ENCODE measurements at regions not wholly inside any gene's neighbourhood (a gene's known extent, or its start where the extent isn't known, plus 50 kb on each side); places are given as distances from the start of the nearest gene placed in this dataset.
A peak's percentile ranks its signal among the peaks of the same experiment; 100 is the strongest.

- Histone ChIP-seq H3K4me2 (peak overlapping the region; percentile 3), H3K27me3 (no peaks in the 10 kb centered on the region), H3K9ac (no peak overlapping the region), H3K4me3 (no peak overlapping the region), H3K79me2 (ENCODE audit: low read depth) (no peaks in the 10 kb centered on the region), H3K4me1 (peaks cover 11% of the 10 kb centered on the region), H3K9me3 (ENCODE audit: low read depth) (no peaks in the 10 kb centered on the region), H3F3A (ENCODE audit: low read depth) (no peaks in the 10 kb centered on the region), H4K20me1 (ENCODE audit: low read depth) (no peaks in the 10 kb centered on the region), H2AFZ (replicated peaks) (no peak overlapping the region), H3K36me3 (no peaks in the 10 kb centered on the region), H3K27ac (no peak overlapping the region)
- Mint-ChIP-seq H3K27ac (no peak overlapping the region), H3K4me1 (peaks cover 6% of the 10 kb centered on the region), H3K36me3 (no peaks in the 10 kb centered on the region), H3K4me3 (no peak overlapping the region), H3K27me3 (ENCODE audit: insufficient read depth, low read depth) (peaks cover 6% of the 10 kb centered on the region), H3K9me3 (peaks cover 6% of the 10 kb centered on the region)
- TF ChIP-seq CTCF (IDR thresholded peaks at IDR 0.05) (no peak), EZH2phosphoT487 (IDR thresholded peaks at IDR 0.05) (no peak), EZH2 (IDR thresholded peaks at IDR 0.05) (no peak)
- no peak for DNase-seq (ENCODE audit: low spot score)
Observed at GRCh38 chr15:91484141-91484540, 369.4 kb upstream of the SLCO3A1 start.

- H3K9me3 Mint-ChIP-seq, result peaks cover 6% of the 10 kb centered on the region
- Histone ChIP-seq H4K20me1 (ENCODE audit: low read depth) (no peaks in the 10 kb centered on the region), H3K4me2 (no peak overlapping the region), H3F3A (ENCODE audit: low read depth) (no peaks in the 10 kb centered on the region), H3K9me3 (ENCODE audit: low read depth) (no peaks in the 10 kb centered on the region), H3K36me3 (no peaks in the 10 kb centered on the region), H3K27me3 (no peaks in the 10 kb centered on the region), H2AFZ (replicated peaks) (no peak overlapping the region), H3K4me3 (no peak overlapping the region), H3K4me1 (peaks cover 11% of the 10 kb centered on the region), H3K79me2 (ENCODE audit: low read depth) (no peaks in the 10 kb centered on the region), H3K9ac (no peak overlapping the region), H3K27ac (no peak overlapping the region)
- DNase-seq (ENCODE audit: low spot score), result no peak
- H3K4me3 Mint-ChIP-seq, result no peak overlapping the region
- TF ChIP-seq EZH2phosphoT487 (IDR thresholded peaks at IDR 0.05), result no peak
- H3K27ac Mint-ChIP-seq, result no peak overlapping the region
- no peaks in the 10 kb centered on the region for H3K36me3 Mint-ChIP-seq
- H3K27me3 Mint-ChIP-seq (ENCODE audit: insufficient read depth, low read depth), result peaks cover 8% of the 10 kb centered on the region
- H3K4me1 Mint-ChIP-seq, result peaks cover 6% of the 10 kb centered on the region
Observed at GRCh38 chr15:91488452-91488851, 365.1 kb upstream of the SLCO3A1 start.

GRCh38 chr15:91490211-91490610, 363.3 kb upstream of the SLCO3A1 start:
- no peak for TF ChIP-seq CTCF (IDR thresholded peaks at IDR 0.05)
- TF ChIP-seq EZH2phosphoT487 (IDR thresholded peaks at IDR 0.05), result no peak
- TF ChIP-seq EZH2 (IDR thresholded peaks at IDR 0.05), result no peak
- Mint-ChIP-seq H3K36me3 (no peaks in the 10 kb centered on the region), H3K4me3 (no peak overlapping the region), H3K27me3 (ENCODE audit: insufficient read depth, low read depth) (peaks cover 8% of the 10 kb centered on the region), H3K9me3 (peaks cover 6% of the 10 kb centered on the region), H3K4me1 (peaks cover 2% of the 10 kb centered on the region), H3K27ac (no peak overlapping the region)
- Histone ChIP-seq H3K4me1 (peaks cover 1% of the 10 kb centered on the region), H4K20me1 (ENCODE audit: low read depth) (no peaks in the 10 kb centered on the region), H3K27ac (no peak overlapping the region), H3K79me2 (ENCODE audit: low read depth) (no peaks in the 10 kb centered on the region), H3K9me3 (ENCODE audit: low read depth) (no peaks in the 10 kb centered on the region), H3K4me3 (no peak overlapping the region), H3K36me3 (no peaks in the 10 kb centered on the region), H3K4me2 (no peak overlapping the region), H3K9ac (no peak overlapping the region), H2AFZ (replicated peaks) (no peak overlapping the region), H3F3A (ENCODE audit: low read depth) (no peaks in the 10 kb centered on the region), H3K27me3 (no peaks in the 10 kb centered on the region)
- DNase-seq (ENCODE audit: low spot score), result no peak

- peaks cover 6% of the 10 kb centered on the region for H3K9me3 Mint-ChIP-seq
- Histone ChIP-seq H3K27ac (no peak overlapping the region), H3K79me2 (ENCODE audit: low read depth) (no peaks in the 10 kb centered on the region), H3K4me1 (no peaks in the 10 kb centered on the region), H3K36me3 (no peaks in the 10 kb centered on the region), H3K9ac (no peak overlapping the region), H3F3A (ENCODE audit: low read depth) (no peaks in the 10 kb centered on the region), H3K27me3 (no peaks in the 10 kb centered on the region), H4K20me1 (ENCODE audit: low read depth) (no peaks in the 10 kb centered on the region), H2AFZ (replicated peaks) (no peak overlapping the region), H3K9me3 (ENCODE audit: low read depth) (no peaks in the 10 kb centered on the region), H3K4me2 (no peak overlapping the region), H3K4me3 (no peak overlapping the region)
- peaks cover 2% of the 10 kb centered on the region for H3K4me1 Mint-ChIP-seq
- no peak for DNase-seq (ENCODE audit: low spot score)
- TF ChIP-seq EZH2 (IDR thresholded peaks at IDR 0.05) (no peak), EZH2phosphoT487 (IDR thresholded peaks at IDR 0.05) (no peak), CTCF (IDR thresholded peaks at IDR 0.05) (no peak)
- no peak overlapping the region for H3K4me3 Mint-ChIP-seq
- H3K36me3 Mint-ChIP-seq, result no peaks in the 10 kb centered on the region
- peaks cover 6% of the 10 kb centered on the region for H3K27me3 Mint-ChIP-seq (ENCODE audit: insufficient read depth, low read depth)
- no peak overlapping the region for H3K27ac Mint-ChIP-seq
Observed at GRCh38 chr15:91491101-91491950, 362.2 kb upstream of the SLCO3A1 start.

Data from neural progenitor cell (in vitro differentiated cells).